ENCODE measurements at regions not wholly inside any gene's neighbourhood (a gene's known extent, or its start where the extent isn't known, plus 50 kb on each side); places are given as distances from the start of the nearest gene placed in this dataset.

- no peak for TF ChIP-seq CTCF (conservative IDR thresholded peaks at IDR 0.05; ENCODE audit: low read length)
- H3K4me3 ChIP-seq (ENCODE audit: low read length): no peak overlapping the region
Observed at GRCh38 chr10:110421512-110422138, 76.1 kb upstream of the DUSP5 start.

GRCh38 chr10:110422548-110422947, 75.2 kb upstream of the DUSP5 start:
- no peak overlapping the region for H3K4me3 ChIP-seq (ENCODE audit: low read length)
- no peak for TF ChIP-seq CTCF (conservative IDR thresholded peaks at IDR 0.05; ENCODE audit: low read length)
- no peak for DNase-seq (ENCODE audit: low read depth)

More at GRCh38 chr10:110421512-110422138, 76.1 kb upstream of the DUSP5 start:
- DNase-seq (ENCODE audit: low read depth): no peak

- DNase-seq (ENCODE audit: low read depth): no peak
- no peak for TF ChIP-seq CTCF (conservative IDR thresholded peaks at IDR 0.05; ENCODE audit: low read length)
Observed at GRCh38 chr10:110423650-110424049, 74.1 kb upstream of the DUSP5 start.

GRCh38 chr10:110425684-110426293, 71.9 kb upstream of the DUSP5 start:
- peak; percentile 97 for DNase-seq (ENCODE audit: low read depth)
- no peak overlapping the region for H3K4me3 ChIP-seq (ENCODE audit: low read length)
- TF ChIP-seq CTCF (conservative IDR thresholded peaks at IDR 0.05; ENCODE audit: low read length): 0 out of 2 replicates have a peak, but pooled peaks have one; percentile 4

More at GRCh38 chr10:110423650-110424049, 74.1 kb upstream of the DUSP5 start:
- no peak overlapping the region for H3K4me3 ChIP-seq (ENCODE audit: low read length)

- no peak overlapping the region for H3K4me3 ChIP-seq (ENCODE audit: low read length)
- peak; percentile 90 for DNase-seq (ENCODE audit: low read depth)
- TF ChIP-seq CTCF (conservative IDR thresholded peaks at IDR 0.05; ENCODE audit: low read length): no peak
Observed at GRCh38 chr10:110426294-110427181, 71.2 kb upstream of the DUSP5 start.

- TF ChIP-seq CTCF (conservative IDR thresholded peaks at IDR 0.05; ENCODE audit: low read length): no peak
- no peak for DNase-seq (ENCODE audit: low read depth)
- no peak overlapping the region for H3K4me3 ChIP-seq (ENCODE audit: low read length)
Observed at GRCh38 chr10:110429301-110429700, 68.4 kb upstream of the DUSP5 start.
